Limb (tissue), 2 donors: ENCODE measurements at regions not wholly inside any gene's neighbourhood (a gene's known extent, or its start where the extent isn't known, plus 50 kb on each side); places are given as distances from the start of the nearest gene placed in this dataset.

ENCODE experiments used
- DNase-seq, 2 donors: peaks; one replicate each; pipeline ENCODE4 v3.0.0-alpha.2; 2016; ENCODE audit errors: extremely low spot score in 2 of 2

DNA sequence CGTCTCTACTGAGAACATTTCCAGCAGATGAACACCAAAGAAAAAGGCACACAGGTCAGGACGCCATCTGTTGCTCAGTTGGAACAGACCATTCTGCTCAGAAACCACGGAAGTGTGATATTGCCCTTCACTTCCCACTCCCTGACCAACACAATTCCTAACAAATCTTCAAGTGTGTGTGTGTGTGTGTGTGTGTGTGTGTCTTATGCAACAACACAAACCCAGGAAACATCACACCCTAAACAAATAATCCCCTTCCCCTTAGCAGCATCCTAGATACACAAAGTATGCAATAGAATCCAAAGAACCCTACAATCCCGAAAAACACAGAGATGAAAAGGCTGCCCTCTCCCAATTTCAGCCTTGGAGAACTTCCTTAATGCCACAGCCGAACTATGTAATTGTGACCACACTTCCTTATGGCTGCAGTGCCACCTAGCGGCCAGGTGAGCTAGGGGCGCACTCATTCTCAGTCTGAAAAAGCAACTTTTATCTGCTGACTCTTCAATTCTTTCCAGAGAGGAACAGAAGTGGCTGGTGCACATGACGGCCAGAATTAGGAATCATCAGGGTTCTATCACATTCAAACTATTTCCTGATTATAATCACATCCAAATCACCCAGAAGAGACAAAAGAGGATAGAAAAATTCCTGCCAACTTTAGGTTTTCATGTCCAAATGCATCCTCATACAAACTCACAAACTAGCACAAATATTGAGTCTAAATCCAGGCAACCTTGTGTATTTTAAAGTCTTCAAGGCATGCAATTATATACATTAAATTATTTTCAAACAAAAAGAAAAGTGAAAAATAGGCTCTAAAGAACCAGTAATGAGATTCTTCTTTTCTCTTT lies 164.9 kb downstream of the DHX15 start:
- DNase-seq: peak; percentile 75 to 84

DNA sequence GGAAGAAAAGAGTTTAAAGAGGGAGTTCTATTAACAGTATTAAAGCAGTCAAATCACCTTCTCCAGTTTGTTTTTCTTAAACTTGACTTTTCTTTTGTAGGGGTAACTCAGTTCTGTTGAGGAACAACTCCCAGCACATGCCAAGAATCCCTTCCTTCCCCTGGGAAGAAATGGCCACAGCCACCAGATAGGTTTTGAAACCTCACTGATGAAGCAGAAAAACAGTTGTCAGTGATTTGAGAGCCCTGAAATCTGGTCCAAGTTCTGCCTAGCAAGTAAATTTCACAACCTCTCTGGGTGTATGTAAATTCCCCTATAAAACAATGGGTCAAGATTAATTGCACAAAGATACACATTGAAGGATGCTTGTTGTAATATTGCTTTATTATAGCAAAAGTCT lies 167.1 kb downstream of the DHX15 start:
- no peak for DNase-seq

DNA sequence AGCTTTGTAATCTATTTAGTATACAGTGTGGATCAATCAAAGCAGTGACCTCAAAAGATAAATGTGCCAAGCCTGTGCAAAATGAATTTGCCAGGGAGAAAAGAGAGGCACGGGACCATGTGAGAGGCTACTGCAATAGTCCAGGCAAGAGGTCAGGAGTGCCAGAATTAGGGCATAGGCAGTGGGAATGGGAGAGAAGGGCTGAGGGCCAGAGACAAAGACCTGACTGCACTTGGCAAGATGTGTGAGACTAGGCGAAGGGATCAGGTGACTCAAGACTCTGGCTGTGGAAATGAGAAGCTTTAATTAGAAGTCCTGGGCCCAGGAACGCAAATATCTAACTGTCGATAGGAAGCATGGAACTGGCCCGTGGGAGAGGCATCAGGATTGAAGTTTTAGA lies 168.1 kb downstream of the DHX15 start:
- no peak for DNase-seq

DNA sequence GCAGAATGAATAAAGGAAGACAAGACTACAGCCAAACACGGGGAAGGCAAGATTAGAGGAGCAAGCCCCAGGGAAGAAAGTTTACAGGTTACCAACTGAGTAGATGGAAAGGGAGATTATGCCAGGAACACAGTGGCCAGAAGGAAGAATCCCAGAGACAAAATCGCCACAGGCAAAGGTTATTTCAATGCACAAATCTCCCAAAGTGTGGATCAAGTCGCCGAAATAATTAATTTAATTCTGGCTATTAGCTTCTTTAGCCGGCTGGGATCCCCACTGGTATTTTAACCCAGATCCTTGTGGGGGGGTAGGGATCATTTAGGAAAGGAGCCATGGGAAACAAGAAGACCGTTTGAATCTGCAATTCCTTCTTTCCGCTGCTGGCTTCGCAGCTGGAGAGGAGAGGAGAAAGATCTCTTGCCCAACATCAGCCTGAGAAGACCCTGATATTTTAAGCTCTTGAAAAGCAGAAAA lies 171.0 kb downstream of the DHX15 start:
- no peak for DNase-seq

DNA sequence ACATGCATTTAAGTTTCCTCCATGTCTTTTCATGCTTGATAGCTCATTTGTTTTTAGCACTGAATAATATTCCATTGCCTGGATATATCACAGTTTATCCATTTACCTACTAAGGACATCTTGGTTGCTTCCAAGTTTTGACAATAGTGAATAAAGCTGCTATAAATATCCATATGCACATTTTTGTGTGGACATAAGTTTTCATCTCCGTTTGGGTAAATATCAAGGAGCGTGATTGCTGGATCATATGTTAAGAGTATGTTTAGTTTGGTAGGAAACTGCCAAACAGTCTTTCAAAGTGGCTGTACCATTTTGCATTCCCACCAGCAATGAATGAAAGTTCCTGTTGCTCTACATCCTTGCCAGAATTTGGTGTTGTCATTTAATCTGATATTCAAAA lies 172.5 kb downstream of the DHX15 start:
- DNase-seq: no peak

DNA sequence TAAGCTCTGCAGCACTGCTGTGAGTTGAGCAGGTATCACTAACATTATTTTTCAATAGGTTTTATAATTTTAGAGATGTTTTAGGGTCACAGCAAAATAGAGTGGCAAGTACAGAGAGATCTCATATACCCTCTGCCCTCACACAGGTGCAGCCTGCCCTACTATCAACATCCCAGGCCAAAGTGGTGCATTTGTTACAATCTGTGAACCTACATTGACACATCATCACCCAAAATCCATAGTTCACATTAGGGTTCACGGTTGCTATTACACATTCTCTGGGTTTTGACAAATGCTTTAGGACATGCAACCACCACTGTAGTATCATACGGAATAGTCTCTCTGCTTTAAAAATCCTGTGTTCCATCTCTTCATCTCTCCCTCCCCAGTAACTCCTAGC lies 173.1 kb downstream of the DHX15 start:
- no peak for DNase-seq

DNA sequence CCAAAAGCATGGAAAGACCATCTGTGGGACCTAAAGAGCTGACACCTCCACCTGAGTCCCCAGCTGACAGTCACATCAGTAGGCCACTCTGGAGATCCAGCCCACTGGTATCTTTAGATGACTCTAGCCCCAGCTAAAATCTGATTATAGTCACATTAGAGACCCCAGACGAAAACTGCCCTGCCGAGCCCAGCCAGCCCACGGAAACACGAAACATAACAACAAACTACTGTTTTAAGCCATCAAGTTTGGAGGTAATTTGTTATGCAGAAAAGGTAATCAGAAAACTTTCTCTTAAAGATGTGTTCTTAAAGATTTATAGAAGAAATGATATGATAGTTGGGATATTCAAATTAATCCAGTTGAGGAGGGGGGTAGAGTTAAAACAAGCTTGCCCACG lies 175.7 kb downstream of the DHX15 start:
- no peak for DNase-seq

DNA sequence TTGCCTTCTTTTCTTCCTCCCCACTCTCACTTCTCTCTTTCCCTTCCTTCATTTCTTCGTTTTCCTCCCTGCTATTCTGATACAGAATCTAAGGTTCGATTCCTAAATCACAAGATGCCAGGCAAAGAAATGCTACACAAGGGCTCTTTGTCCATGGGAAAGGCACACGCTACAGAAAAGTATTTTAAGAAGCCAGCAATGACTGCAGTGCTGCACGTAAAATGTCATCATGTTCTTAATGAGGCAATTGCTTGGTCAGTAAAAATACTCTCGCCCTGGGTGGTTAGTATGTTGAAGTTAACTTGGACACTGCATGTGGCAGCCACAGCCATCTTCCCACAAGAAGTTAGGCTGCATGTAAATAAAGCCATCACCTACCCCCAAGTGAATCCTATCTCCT lies 178.4 kb downstream of the DHX15 start:
- no peak for DNase-seq

DNA sequence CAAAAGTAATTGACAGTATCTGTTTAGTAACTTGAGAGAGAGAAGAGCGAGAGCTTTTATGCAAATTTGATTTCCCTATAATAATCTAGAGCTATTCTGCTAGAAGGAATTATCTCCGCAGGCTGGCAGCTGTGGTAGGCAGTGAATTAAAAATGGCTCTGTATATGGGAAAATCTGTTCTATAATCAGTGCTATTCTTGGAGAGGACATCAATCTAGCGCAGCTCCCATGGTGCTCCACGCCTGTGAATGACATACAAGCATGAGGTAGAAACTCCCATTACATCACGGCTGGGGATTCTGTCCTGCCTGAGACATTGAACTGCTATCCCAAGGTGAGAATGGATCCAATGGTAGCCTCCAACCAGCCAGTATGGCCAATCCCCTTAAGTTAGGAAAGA lies 179.0 kb downstream of the DHX15 start:
- no peak for DNase-seq

DNA sequence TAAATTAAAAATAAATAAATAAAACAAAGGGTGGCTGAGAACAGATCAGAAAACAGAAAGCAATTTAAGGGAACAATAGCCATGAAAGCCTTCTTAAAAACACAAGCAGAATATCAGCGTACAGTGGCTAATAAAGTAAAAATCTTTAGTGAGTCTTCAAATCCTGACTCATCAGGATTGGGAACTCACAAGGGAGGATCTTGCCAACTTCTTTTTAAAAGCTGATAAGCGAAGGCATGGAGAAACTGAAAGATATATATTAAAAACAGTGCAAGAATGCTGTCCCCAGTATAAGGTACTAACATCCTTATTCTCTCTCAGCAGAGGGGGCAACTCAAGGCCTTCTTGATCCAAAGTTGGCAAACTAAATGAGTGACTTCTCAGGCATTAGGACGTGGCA lies 180.1 kb downstream of the DHX15 start:
- DNase-seq: no peak

DNA sequence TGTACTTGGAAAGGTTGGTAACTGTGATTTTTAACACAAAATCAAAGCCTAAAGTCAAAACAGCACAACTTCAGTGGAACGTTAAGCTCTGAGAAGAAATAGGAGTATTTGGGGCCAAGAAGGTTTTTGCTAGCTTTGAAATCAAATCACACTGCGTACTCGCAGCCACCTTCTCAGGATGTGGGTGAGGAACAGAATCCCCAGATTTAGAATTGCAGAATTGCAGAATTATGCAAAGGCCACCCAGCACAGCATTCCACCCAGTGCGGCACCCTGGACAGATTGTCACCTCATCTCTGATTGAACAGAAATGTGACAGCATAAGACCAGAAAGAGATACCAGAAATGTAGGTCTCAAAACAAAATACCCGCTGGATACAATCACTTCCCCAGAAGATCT lies 181.1 kb downstream of the DHX15 start:
- no peak for DNase-seq

DNA sequence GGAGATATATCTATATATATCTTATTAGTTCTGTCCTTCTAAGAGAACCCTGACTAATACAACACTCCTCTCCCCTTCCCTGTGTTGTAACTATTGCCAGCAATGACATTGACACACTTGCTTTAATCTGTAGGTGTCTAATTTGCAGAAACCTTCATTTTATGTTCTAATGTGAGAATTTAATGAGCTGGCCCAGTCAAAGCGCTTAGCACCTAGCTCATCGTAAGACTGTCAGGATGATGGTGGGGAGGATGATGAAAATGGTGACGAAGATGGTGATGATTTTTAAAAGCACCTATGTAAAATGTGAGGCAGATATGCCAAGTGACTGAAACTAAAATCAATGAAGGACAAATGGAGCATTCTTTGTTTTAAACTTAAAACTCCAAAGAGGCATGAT lies 183.8 kb downstream of the DHX15 start:
- no peak for DNase-seq

DNA sequence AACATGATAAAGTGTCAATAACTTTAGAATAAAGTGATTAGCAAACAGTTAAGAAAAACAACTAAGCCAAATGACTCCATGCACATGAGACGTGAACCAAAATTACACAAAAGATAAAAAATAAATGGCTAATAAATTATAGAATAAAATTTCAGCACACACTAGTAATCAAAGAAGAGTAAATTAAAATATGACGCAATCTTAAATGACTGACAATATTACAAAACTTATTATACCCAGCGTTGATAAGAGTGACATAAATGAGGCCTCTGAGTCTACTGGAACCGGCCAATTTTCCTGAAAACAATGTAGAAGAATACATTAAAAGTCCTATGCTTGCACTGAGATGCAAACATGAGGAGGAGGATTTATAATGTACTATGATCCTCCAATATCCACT lies 187.4 kb downstream of the DHX15 start:
- no peak for DNase-seq

DNA sequence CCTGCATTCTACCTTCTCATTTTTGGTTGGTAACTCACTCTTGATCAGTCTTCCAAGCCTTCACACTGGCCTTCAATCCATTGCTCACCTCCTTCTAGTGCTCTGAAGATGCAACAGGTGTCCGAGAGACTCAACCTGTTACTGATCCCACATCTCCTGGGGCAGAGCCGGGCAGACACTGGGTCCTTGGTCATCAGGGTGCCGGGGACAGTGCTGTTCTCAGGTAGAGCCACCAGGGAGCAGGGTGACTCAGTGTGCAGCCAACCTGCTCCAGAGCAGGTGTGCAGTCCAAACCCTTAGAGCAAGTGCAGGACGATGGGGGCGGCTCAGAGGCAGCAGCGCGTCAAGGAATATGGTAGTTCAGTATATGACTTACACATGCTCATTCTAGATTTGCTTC lies 188.4 kb downstream of the DHX15 start:
- DNase-seq: no peak

DNA sequence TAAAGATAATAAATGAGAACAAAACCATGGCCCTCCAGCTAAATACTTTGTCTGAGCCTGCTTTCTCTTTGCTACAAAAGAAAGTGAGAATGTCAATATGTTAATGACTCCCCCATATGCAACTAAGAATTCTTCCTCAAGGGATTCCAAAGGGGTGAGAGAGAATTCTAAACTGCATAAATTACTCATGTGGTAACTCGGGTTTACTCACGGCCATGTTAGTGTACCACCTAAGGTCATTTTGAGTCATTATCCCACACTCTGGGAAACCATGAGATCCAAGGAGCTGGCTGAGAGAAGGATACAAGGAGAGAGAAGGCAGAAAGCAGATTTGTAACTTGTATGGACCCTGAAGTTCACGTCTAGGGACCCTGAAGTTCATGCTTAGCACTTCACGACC lies 190.3 kb downstream of the DHX15 start:
- DNase-seq: no peak

DNA sequence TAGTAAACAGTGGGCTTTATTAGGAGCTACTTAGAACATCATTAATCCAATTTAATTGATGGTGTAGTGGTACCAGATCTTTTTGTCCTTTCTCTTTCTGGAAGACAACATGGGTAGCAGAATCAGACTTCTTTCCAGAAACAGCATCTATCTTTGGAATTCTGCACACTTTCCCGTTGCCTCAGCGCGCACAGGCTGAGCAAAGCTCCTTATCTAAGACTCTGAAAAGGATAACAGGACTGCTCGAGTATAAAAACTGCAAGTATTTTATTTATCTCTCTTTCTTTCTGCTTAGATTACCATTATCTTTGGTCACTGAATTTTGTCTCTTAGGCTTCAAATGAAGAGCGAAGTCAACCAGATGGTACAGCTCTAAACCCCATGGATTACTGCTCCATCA lies 191.7 kb downstream of the DHX15 start:
- no peak for DNase-seq

DNA sequence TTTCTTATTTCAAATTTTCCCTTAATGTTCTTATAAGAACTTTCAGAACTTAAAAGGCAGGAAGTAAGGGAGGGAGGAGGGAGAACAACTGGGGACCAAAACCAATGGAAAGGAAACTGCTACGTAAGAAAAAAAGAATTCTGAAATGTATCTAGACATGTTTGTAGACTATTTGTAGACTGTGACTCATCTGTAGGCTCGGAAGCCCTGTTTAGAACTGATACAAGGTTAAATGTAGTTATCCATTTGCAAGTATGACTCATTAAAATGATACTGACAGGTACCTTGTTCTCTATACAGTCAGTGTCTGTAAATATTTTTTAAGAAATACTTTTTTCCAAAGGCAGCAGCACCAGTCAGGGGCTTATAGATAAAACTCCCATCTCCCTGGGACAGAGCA lies 202.0 kb downstream of the DHX15 start:
- DNase-seq: no peak

DNA sequence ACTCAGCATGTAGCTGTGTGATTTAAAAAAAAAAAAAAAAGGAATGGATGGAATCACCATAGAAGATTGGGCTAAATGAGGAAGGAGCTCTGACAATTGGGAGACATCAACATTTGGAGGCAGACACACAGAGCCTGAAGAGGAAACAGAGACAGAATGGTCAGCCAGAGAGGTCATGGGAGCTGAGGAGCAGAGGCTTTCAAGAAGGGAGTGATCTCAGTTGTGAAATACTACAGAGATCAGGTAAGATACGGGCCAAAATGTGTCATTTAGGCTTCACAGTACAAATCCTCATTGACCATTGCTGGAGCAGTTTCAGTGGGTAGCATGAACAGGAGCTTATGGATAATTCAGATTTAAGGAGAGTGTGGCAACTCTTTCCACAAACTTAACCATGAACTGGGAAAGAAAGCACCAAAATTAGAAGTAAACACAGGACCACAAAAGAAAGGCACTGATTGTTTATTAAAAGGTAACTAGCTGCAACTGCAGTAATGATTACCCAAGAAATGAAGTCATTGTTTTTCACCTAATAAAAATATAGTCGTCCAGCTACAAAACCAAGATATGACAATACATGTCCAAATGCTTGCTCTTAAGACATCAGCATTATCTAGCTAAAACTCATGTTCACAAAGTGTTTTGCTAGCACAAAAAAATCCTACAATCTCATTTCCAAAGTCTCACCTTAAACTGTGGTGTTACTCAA lies 203.2 kb downstream of the DHX15 start:
- no peak for DNase-seq

DNA sequence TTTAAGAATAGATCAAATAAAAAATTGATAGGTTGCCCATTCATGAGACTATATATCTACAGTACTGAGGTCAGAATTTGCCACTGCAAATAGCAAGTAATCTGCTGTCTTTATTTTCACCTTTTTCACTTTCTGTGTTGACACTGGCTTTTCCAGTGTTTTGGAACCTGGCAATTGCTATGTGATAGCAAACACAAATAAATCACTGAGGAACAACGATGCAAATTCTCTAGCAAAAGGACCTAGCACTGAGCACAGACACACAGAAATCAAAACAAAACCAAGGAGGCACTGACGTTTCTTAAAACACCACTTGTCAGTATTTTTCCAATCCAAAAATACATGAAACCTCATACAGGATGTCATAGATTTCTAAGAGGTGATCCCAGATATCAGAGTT lies 210.7 kb downstream of the DHX15 start:
- DNase-seq: no peak

DNA sequence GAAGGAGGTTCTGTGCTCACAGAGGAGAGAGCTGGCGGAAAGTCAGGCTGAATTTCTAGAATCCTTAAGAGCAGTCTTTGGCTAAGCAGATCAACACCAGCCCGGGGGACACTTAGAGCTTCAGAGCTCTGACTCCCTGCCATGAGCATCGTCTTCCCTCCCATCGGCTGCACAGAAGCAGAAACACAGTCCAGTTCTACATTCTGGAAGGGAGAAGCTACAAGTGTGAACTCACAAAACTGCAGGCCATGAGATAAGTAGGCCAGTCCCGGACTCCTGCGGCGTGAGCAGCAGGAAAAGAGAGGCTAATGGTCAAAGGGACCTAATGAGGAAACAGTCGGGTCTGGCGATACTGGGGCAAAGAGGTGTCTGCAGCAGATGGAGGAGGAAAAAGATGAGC lies 211.5 kb downstream of the DHX15 start:
- DNase-seq: peak in 1 of 2 donors; percentile 35

DNA sequence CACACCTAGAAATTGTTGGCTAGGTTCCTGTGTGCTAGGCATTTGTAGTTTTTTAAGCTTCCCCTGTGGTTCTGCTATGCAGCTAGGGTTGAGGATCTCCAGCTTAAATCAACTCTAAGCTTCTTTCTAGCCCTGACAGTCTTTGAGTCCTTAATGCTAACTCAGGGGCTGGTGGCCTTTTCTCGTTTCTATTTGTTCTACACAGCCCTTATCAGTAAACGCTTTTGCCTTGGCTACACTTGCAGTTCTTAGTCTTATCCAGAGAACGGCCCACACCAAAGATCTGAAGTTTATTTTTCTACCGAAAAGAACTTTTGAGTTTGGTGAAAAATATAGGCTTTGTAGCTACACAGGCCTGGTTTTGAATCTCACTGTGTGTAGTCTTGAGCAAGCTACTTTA lies 212.0 kb downstream of the DHX15 start:
- DNase-seq: no peak

DNA sequence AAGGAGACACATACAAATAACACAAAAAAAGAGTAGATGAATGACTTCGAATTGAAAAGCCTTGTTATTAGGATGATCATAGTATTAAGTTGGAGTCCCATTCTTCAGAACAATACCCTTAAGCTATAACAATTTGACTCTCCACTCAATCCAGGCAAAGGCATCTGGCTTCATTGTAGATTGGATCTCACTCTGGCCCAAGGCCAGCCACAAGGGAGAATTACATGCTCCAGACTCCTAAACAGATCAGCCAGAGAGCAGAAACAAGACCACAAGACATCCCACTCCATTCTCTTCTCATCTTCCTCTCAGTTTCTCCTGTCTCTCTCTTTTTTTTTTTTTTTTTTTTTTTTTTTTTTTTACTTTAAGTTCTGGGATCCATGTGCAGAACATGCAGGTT lies 213.9 kb downstream of the DHX15 start:
- no peak for DNase-seq

DNA sequence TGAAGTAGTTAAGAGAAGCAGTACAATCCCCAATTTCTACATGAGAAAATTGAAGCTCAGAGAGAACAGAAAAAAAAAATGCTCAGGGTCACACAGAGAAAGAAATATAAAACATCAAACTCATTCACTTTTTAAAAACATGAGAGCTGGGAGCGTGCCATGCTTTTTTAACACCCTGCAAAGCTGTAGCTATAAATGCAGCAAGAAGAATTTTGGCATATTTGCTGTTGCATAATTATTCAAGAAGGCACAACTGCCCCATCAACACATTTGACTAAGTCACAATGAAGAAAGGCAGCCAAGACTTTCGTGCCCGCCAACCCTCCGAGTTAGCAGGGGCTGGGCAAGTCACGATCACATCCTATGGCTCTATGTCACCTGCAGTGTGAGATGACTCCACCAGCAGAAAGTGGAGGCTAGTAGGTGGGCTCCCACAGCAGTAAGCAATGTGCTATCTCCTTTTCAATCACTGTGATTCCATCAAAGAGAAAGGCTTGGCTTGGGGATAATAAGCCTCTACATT lies 214.8 kb downstream of the DHX15 start:
- no peak for DNase-seq
